ENCODE measurements at regions not wholly inside any gene's neighbourhood (a gene's known extent, or its start where the extent isn't known, plus 50 kb on each side); places are given as distances from the start of the nearest gene placed in this dataset.

DNA sequence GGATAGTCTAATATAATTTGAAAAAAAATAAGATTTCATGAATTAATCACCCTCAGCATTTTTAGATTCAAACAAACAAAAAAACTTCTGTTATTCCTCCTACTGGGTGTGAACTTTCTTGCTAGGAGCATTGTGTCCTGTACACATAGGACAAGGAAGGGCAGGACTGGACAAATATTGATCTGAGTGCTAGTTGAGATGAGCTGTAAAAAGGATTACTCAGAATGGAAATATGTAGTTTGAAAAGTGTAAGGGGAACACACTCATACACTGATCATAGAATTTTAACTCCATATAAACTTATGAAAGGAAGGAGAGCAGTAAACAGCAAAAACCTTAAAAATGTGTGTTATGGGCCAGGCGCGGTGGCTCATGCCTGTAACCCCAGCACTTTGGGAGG is 156.5 kb upstream of the ZNF648 start:
- no peak for TF ChIP-seq CTCF (optimal IDR thresholded peaks at IDR 0.05 in 1 of 3, IDR thresholded peaks at IDR 0.05 in 1 of 3, conservative IDR thresholded peaks at IDR 0.05 in 1 of 3; ENCODE audit: extremely low read depth in 1 of 3, insufficient read depth in 2 of 3, low read length in 3 of 3)
- TF ChIP-seq EZH2 (IDR thresholded peaks at IDR 0.05; ENCODE audit: low read length): no peak

All from keratinocyte (primary cell).